Gastroesophageal sphincter (tissue), 4 donors: ENCODE measurements at regions not wholly inside any gene's neighbourhood (a gene's known extent, or its start where the extent isn't known, plus 50 kb on each side); places are given as distances from the start of the nearest gene placed in this dataset.
"Not testable (repeated sequence)": the region's sequence is repeated elsewhere in the genome, so short reads cannot be mapped to it uniquely, and the experiment has no call there.

Source experiments
- ATAC-seq: fragments of 150-250 bp; one replicate; pipeline ENCODE4 v1.9.1; 2016; ENCODE audit warnings: mild to moderate bottlenecking, moderate library complexity
- H3K27ac ChIP-seq, 4 donors: fragments of 200-600 bp; sonication (generic) in 3 of 4; 1 replicate in 3 of 4; 2 replicates in 1 of 4; pipeline ENCODE4 v1.5.1; 2016 to 2019
- H3K27me3 ChIP-seq: fragments of 200-600 bp; sonication (generic); one replicate; pipeline ENCODE4 v1.5.1; 2019
- H3K36me3 ChIP-seq, 2 donors: fragments of 200-600 bp; sonication (generic); one replicate each; pipeline ENCODE4 v1.5.1; 2019; ENCODE audit warnings: control low read depth in 1 of 2
- H3K4me1 ChIP-seq, 3 donors: fragments of 200-600 bp; sonication (generic); 1 replicate in 2 of 3; 2 replicates in 1 of 3; pipeline ENCODE4 v1.5.1; 2016 to 2019; ENCODE audit warnings: control low read depth in 2 of 3
- H3K4me3 ChIP-seq, 2 donors: fragments of 200-600 bp; sonication (generic); one replicate each; pipeline ENCODE4 v1.5.1; 2019; ENCODE audit warnings: mild to moderate bottlenecking in 1 of 2, moderate library complexity in 1 of 2
- H3K9me3 ChIP-seq, 3 donors: fragments of 200-600 bp; sonication (generic); one replicate each; pipeline ENCODE4 v1.5.1; 2017 to 2019; ENCODE audit warnings: control low read depth in 2 of 3
- EP300 ChIP-seq: sonication (generic); formaldehyde crosslinking; IDR thresholded peaks from one replicate; pipeline ENCODE4 v1.6.1; 2017; ENCODE audit warnings: antibody characterized with exemption, mild to moderate bottlenecking
- POLR2A ChIP-seq, 2 donors: fragments of 450-650 bp; IDR thresholded peaks; one replicate each; pipeline ENCODE4 v1.6.1; 2017; ENCODE audit warnings: antibody characterized with exemption in 2 of 2, mild to moderate bottlenecking in 2 of 2, moderate library complexity in 1 of 2
- POLR2AphosphoS5 ChIP-seq: sonication (generic); formaldehyde crosslinking; IDR thresholded peaks from one replicate; pipeline ENCODE4 v1.6.1; 2017; ENCODE audit warnings: antibody characterized with exemption
- WGBS, 2 donors: methylation state at CpG; one replicate each; pipeline ENCODE4 v1.1.5; 2018; ENCODE audit warnings: low coverage in 1 of 2; 5-methylcytosine and 5-hydroxymethylcytosine counted together
- TF ChIP-seq, protein P1 (sequence below), 4 experiments: fragments of 200-600 bp in 2 of 4; fragments of 450-650 bp in 2 of 4; sonication (generic) in 1 of 4; IDR thresholded peaks; one replicate each; pipeline ENCODE4 v1.5.1; 2017 to 2019; ENCODE audit warnings: antibody characterized with exemption in 4 of 4, mild to moderate bottlenecking in 2 of 4, moderate library complexity in 2 of 4

DNA sequence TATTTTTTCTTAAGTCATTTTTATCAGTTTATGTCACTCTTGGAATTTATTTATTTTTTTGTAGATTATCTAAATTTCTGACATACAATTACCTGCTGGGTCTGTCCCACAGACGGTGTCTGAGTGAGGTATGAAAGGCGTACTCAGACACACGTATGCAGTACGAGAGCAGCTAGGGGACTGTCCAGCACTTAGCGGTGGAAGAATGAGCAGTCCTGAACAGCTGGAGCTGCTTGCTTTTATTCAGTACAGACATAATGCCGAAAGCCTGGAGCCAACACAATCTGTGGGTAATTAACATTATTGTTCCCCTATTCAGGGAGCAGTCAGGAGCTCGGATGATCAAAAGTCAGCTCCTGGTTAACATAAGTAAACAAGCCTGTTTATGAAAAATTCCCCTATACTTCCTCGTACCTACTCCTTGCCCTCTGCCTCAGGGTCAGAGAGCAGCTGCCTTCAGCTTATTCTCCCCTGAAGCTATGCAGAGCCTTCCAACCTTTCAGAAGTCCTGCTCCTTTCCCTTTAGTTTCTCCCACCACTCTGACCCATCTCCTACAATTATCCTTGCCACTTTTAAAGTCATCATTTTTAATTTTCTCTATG is 488.0 kb upstream of the POM121L12 start:
- 68 to 81% methylated on average over 6 to 8 of the region's 8 CpGs for WGBS, 2 donors

DNA sequence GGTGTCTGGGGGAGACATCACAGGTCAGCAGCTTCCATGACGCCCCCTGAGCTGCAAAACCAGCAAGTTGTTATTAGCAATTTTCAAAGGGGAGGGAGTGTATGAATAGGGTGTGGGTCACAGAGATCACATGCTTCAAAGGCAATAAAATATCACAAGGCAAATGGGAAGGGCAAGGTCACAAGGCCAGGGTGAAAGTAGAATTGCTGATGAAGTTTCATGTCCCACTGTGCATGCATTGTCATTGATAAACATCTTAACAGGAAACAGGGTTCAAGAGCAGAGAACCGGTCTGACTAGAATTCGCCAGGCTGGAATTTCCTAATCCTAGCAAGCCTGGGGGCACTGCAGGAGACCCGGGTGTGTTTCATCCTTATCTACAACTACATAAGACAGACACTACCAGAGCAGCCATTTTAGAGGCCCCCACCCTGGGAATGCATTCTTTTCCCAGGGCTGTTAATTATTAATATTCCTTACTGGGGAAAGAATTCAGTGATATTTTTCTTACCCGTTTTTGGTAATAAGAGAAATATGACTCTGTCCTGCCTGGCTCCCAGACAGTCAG is 494.2 kb upstream of the POM121L12 start:
- H3K27me3 ChIP-seq, ATAC-seq, H3K27ac ChIP-seq, H3K36me3 ChIP-seq, H3K4me1 ChIP-seq, H3K9me3 ChIP-seq, H3K4me3 ChIP-seq: not testable (repeated sequence)
- 62 to 74% methylated on average over 2 to 5 of the region's 5 CpGs for WGBS, 2 donors

More for the DNA sequence above, 488.0 kb upstream of the POM121L12 start:
- Histone ChIP-seq H3K27ac (no peak overlapping the region), H3K27me3 (no peaks in the 10 kb centered on the region), H3K4me1 (no peaks in the 10 kb centered on the region), H3K36me3 (no peaks in the 10 kb centered on the region), H3K9me3 (no peaks in the 10 kb centered on the region), H3K4me3 (no peak overlapping the region)
- ATAC-seq: no peak
- TF ChIP-seq POLR2AphosphoS5: no peak
- no peak for TF ChIP-seq POLR2A (IDR thresholded peaks at IDR 0.05)
- TF ChIP-seq EP300: no peak
- TF ChIP-seq, protein P1, sequence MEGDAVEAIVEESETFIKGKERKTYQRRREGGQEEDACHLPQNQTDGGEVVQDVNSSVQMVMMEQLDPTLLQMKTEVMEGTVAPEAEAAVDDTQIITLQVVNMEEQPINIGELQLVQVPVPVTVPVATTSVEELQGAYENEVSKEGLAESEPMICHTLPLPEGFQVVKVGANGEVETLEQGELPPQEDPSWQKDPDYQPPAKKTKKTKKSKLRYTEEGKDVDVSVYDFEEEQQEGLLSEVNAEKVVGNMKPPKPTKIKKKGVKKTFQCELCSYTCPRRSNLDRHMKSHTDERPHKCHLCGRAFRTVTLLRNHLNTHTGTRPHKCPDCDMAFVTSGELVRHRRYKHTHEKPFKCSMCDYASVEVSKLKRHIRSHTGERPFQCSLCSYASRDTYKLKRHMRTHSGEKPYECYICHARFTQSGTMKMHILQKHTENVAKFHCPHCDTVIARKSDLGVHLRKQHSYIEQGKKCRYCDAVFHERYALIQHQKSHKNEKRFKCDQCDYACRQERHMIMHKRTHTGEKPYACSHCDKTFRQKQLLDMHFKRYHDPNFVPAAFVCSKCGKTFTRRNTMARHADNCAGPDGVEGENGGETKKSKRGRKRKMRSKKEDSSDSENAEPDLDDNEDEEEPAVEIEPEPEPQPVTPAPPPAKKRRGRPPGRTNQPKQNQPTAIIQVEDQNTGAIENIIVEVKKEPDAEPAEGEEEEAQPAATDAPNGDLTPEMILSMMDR (IDR thresholded peaks at IDR 0.05): no peak

GRCh38 chr7:52540041-52540440 is 495.4 kb upstream of the POM121L12 start:
- H3K9me3 ChIP-seq: no peaks in the 10 kb centered on the region
- ATAC-seq: no peak
- WGBS, 2 donors: 56 to 64% methylated on average over 2 of the region's 2 CpGs

DNA sequence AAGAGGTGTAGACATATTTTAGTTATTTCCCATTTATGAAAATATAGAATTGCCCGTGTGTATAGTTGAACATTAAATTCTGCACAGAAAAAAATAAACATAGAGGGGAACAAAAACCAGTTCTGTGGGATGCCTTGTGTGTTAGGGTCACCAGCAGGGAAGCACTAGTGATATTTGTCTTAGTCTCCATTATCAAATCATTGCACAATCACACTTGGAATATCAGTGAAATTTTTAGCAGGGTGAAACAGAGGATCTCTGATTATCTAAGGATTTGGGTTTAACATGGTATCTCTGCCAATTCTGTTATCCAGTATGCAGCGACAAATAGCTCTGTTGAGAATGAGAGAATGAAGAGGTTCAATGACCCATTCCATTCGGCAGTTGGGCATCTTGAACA is 496.0 kb upstream of the POM121L12 start:
- H3K27me3 ChIP-seq: no peaks in the 10 kb centered on the region
- TF ChIP-seq EP300 (no peak), POLR2A (IDR thresholded peaks at IDR 0.05) (no peak), POLR2AphosphoS5 (no peak)
- TF ChIP-seq, protein P1 (IDR thresholded peaks at IDR 0.05): no peak
- no peaks in the 10 kb centered on the region for H3K36me3 ChIP-seq
- H3K9me3 ChIP-seq: no peaks in the 10 kb centered on the region
- 84 to 89% methylated on average over 3 of the region's 3 CpGs for WGBS, 2 donors
- no peaks in the 10 kb centered on the region for H3K4me1 ChIP-seq
- H3K4me3 ChIP-seq: no peak overlapping the region
- no peak overlapping the region for H3K27ac ChIP-seq
- no peak for ATAC-seq

More at GRCh38 chr7:52540041-52540440, 495.4 kb upstream of the POM121L12 start:
- Histone ChIP-seq H3K36me3 (no peaks in the 10 kb centered on the region), H3K4me3 (no peak overlapping the region), H3K4me1 (no peaks in the 10 kb centered on the region), H3K27ac (no peak overlapping the region), H3K27me3 (no peaks in the 10 kb centered on the region)
- TF ChIP-seq, protein P1 (IDR thresholded peaks at IDR 0.05): no peak
- TF ChIP-seq POLR2AphosphoS5: no peak
- TF ChIP-seq EP300: no peak

DNA sequence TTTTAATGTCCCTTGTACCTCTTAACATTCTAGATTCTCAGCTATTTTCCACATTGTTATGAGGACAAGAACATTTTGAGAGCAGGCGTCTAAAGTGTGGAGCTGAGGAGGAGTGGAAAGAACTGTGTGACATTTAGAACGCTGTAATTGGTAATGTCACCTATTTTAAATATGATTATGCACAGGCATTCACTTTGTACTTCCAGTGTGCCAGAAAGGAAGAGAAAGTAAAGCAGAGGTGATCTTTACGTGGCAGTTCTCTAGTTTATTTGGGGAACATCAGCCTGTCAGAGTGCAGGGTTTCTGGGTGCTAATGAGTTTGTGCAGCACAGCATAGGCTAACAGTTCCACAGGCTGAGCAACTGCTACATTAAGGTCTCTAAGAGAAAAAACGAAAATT is 498.4 kb upstream of the POM121L12 start:
- no peak overlapping the region for H3K4me3 ChIP-seq
- H3K36me3 ChIP-seq: no peaks in the 10 kb centered on the region
- no peaks in the 10 kb centered on the region for H3K27me3 ChIP-seq
- no peak for ATAC-seq
- H3K9me3 ChIP-seq: peaks cover 0 to 6% (median 0%) of the 10 kb centered on the region in 3 donors
- H3K27ac ChIP-seq: no peak overlapping the region
- WGBS, 2 donors: 57 to 63% methylated on average over 4 of the region's 4 CpGs
- TF ChIP-seq POLR2A (IDR thresholded peaks at IDR 0.05) (no peak), POLR2AphosphoS5 (no peak), EP300 (no peak)
- TF ChIP-seq, protein P1 (IDR thresholded peaks at IDR 0.05): no peak
- H3K4me1 ChIP-seq: no peaks in the 10 kb centered on the region
